HCT116 (cell line): ENCODE measurements at regions not wholly inside any gene's neighbourhood (a gene's known extent, or its start where the extent isn't known, plus 50 kb on each side); places are given as distances from the start of the nearest gene placed in this dataset.
"Not testable (repeated sequence)": the region's sequence is repeated elsewhere in the genome, so short reads cannot be mapped to it uniquely, and the experiment has no call there.

ENCODE experiments used
- ATAC-seq: fragments of 200-7000 bp; cut with Tn5 transposase; 2 replicates; pipeline ENCODE4 v1.9.1; 2020; ENCODE audit warnings: mild to moderate bottlenecking, moderate library complexity
- BruUV-seq: library from RNA; stranded (reverse); fragments of 400-500 nt; replicated peaks from 2 replicates; lab custom pipeline; 2021; lab: Mats Ljungman, UMichigan
- CTCF ChIA-PET: fragments of 300-600 bp; sonication (Branson Sonifier 250); formaldehyde crosslinking; loops from one replicate; lab custom pipeline; 2021; ENCODE audit warnings: antibody characterized with exemption; lab: Charles Lee
- POLR2A ChIA-PET: fragments of 300-600, 350-600 bp; sonication (Branson Sonifier 250); formaldehyde crosslinking; loops from one replicate; lab custom pipeline; 2021; ENCODE audit warnings: antibody characterized with exemption; lab: Charles Lee
- RAD21 ChIA-PET, 2 experiments: fragments of 300-600 bp; sonication (Branson Sonifier 250); formaldehyde crosslinking; loops; one replicate each; lab custom pipeline; 2023; ENCODE audit warnings: low total read pairs in 2 of 2; ENCODE audit not compliant: uncharacterized antibody in 2 of 2, unreplicated experiment in 2 of 2, low non-redundant PET in 1 of 2; lab: Charles Lee
- DNase-seq: peaks from one replicate; pipeline ENCODE4 v3.0.0-alpha.2; 2010; ENCODE audit warnings: low read depth, low spot score
- H2AFZ ChIP-seq: fragments of 200-600 bp; shearing (Covaris generic), sonication (generic); 2 replicates; pipeline ENCODE4 v1.6.1; 2017; ENCODE audit warnings: low read depth, mixed run types, mixed read lengths, antibody characterized with exemption, low read length; ENCODE audit not compliant: poor library complexity, severe bottlenecking
- H3K27ac ChIP-seq: 2 replicates; pipeline ENCODE4 v1.5.1; 2012; ENCODE audit warnings: low read depth, low read length
- H3K27me3 ChIP-seq: fragments of 200-600 bp; sonication (generic); 2 replicates; pipeline ENCODE4 v1.6.1; 2016; ENCODE audit warnings: mixed run types, low read length, mixed read lengths; ENCODE audit not compliant: insufficient read depth
- H3K36me3 ChIP-seq, 2 experiments: fragments of 200-500 bp in 1 of 2; fragments of 200-600 bp in 1 of 2; sonication (Bioruptor generic) in 1 of 2; sonication (generic) in 1 of 2; 2 replicates each; pipeline versions ENCODE4 v1.5.1 to v1.6.1; 2014 to 2016; ENCODE audit warnings: low read length in 2 of 2, inconsistent platforms in 1 of 2, mixed read lengths in 1 of 2, mixed run types in 1 of 2; ENCODE audit not compliant: insufficient read depth in 2 of 2, control insufficient read depth in 1 of 2
- H3K4me1 ChIP-seq, 2 experiments: fragments of 200-600 bp in 1 of 2; sonication (generic) in 1 of 2; 2 replicates each; pipeline versions ENCODE4 v1.5.1 to v1.6.1; 2012 to 2017; ENCODE audit warnings: low read length in 2 of 2, inconsistent platforms in 1 of 2, mild to moderate bottlenecking in 1 of 2, mixed read lengths in 1 of 2, mixed run types in 1 of 2, moderate library complexity in 1 of 2; ENCODE audit not compliant: insufficient read depth in 2 of 2, control insufficient read depth in 1 of 2
- H3K4me2 ChIP-seq: fragments of 200-600 bp; sonication (generic); 2 replicates; pipeline ENCODE4 v1.6.1; 2017; ENCODE audit warnings: mixed run types, low read length, mixed read lengths
- H3K4me3 ChIP-seq, 2 experiments: fragments of 200-600 bp in 1 of 2; sonication (generic) in 1 of 2; replicated peaks in 1 of 2; 2 replicates each; pipeline ENCODE4 v1.5.1; 2011 to 2016; ENCODE audit warnings: low read length in 2 of 2, control low read depth in 1 of 2, low read depth in 1 of 2, mild to moderate bottlenecking in 1 of 2, mixed read lengths in 1 of 2, mixed run types in 1 of 2
- H3K79me2 ChIP-seq: fragments of 200-600 bp; sonication (generic); 2 replicates; pipeline ENCODE4 v1.6.1; 2017; ENCODE audit warnings: mild to moderate bottlenecking, mixed run types, low read length, moderate library complexity, mixed read lengths; ENCODE audit not compliant: insufficient read depth
- H3K9ac ChIP-seq: fragments of 200-600 bp; sonication (generic); 2 replicates; pipeline ENCODE4 v1.6.1; 2016; ENCODE audit warnings: low read length, mixed read lengths
- H3K9me2 ChIP-seq: fragments of 200-600 bp; sonication (generic), shearing (Covaris generic); 2 replicates; pipeline ENCODE4 v1.6.1; 2017; ENCODE audit warnings: mixed run types, mild to moderate bottlenecking, moderate library complexity; ENCODE audit not compliant: insufficient read depth
- H3K9me3 ChIP-seq, 2 experiments: fragments of 200-500 bp in 1 of 2; fragments of 200-600 bp in 1 of 2; sonication (Bioruptor generic) in 1 of 2; sonication (generic) in 1 of 2; 2 replicates each; pipeline ENCODE4 v1.6.1; 2014 to 2017; ENCODE audit warnings: low read length in 2 of 2, mixed read lengths in 2 of 2, inconsistent platforms in 1 of 2, low read depth in 1 of 2, mild to moderate bottlenecking in 1 of 2, mixed run types in 1 of 2, moderate library complexity in 1 of 2; ENCODE audit not compliant: control insufficient read depth in 1 of 2, insufficient read depth in 1 of 2
- H4K20me1 ChIP-seq: fragments of 200-600 bp; sonication (generic), shearing (Covaris generic); 2 replicates; pipeline ENCODE4 v1.6.1; 2017; ENCODE audit warnings: mixed run types, mild to moderate bottlenecking, moderate library complexity; ENCODE audit not compliant: insufficient read depth
- ATF3 ChIP-seq: IDR thresholded peaks from 2 replicates; pipeline ENCODE4 v1.6.1; 2012
- CBX3 ChIP-seq: IDR thresholded peaks from 2 replicates; pipeline ENCODE4 v1.6.1; 2012; ENCODE audit warnings: low read depth
- CEBPB ChIP-seq: IDR thresholded peaks from 2 replicates; pipeline ENCODE4 v1.6.1; 2012; ENCODE audit warnings: low read depth
- JUND ChIP-seq: IDR thresholded peaks from 2 replicates; pipeline ENCODE4 v1.6.1; 2012
- MAX ChIP-seq: IDR thresholded peaks from 2 replicates; pipeline ENCODE4 v1.6.1; 2012
- RAD21 ChIP-seq: IDR thresholded peaks from 2 replicates; pipeline ENCODE4 v1.6.1; 2012; ENCODE audit warnings: low read depth, mild to moderate bottlenecking
- SP1 ChIP-seq: IDR thresholded peaks from 2 replicates; pipeline ENCODE4 v1.6.1; 2012; ENCODE audit warnings: low read depth
- YY1 ChIP-seq: IDR thresholded peaks from 2 replicates; pipeline ENCODE4 v1.6.1; 2011; ENCODE audit warnings: low read length, low read depth, moderate library complexity, mild to moderate bottlenecking; ENCODE audit not compliant: insufficient replicate concordance; ENCODE audit errors: extremely low read depth
- ZFX ChIP-seq: fragments of 450-650 bp; IDR thresholded peaks from 2 replicates; pipeline ENCODE4 v1.6.1; 2017
- intact Hi-C: fragments of 100-400 bp; cut with micrococcal nuclease; formaldehyde crosslinking; loops from 2 replicates; pipeline ENCODE4 v1.10.0; 2022
- TF ChIP-seq, protein P1 (sequence below): IDR thresholded peaks from 2 replicates; pipeline ENCODE4 v1.6.1; 2011; ENCODE audit warnings: mild to moderate bottlenecking, low read length, moderate library complexity; ENCODE audit not compliant: insufficient replicate concordance; ENCODE audit errors: extremely low read depth

GRCh38 chr21:13827201-13827600 lies 217.6 kb downstream of the POTED start:
- H3K27me3 ChIP-seq, result no peaks in the 10 kb centered on the region
- H3K79me2 ChIP-seq, result no peaks in the 10 kb centered on the region
- ATAC-seq (no peak), DNase-seq (no peak)
- no TSS peak for BruUV-seq
- no peaks in the 10 kb centered on the region for H3K9me2 ChIP-seq
- no peak overlapping the region for H3K27ac ChIP-seq
- intact Hi-C loops, result no loop called here
- no peaks in the 10 kb centered on the region for H4K20me1 ChIP-seq
- no peak overlapping the region for H3K4me2 ChIP-seq
- H3K4me1 ChIP-seq, result no peaks in the 10 kb centered on the region
- ChIA-PET RAD21 (no interaction called here), POLR2A (no interaction called here), CTCF (no interaction called here)
- TF ChIP-seq, protein P1, sequence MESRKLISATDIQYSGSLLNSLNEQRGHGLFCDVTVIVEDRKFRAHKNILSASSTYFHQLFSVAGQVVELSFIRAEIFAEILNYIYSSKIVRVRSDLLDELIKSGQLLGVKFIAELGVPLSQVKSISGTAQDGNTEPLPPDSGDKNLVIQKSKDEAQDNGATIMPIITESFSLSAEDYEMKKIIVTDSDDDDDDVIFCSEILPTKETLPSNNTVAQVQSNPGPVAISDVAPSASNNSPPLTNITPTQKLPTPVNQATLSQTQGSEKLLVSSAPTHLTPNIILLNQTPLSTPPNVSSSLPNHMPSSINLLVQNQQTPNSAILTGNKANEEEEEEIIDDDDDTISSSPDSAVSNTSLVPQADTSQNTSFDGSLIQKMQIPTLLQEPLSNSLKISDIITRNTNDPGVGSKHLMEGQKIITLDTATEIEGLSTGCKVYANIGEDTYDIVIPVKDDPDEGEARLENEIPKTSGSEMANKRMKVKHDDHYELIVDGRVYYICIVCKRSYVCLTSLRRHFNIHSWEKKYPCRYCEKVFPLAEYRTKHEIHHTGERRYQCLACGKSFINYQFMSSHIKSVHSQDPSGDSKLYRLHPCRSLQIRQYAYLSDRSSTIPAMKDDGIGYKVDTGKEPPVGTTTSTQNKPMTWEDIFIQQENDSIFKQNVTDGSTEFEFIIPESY, result no peak
- TF ChIP-seq ATF3 (no peak), MAX (no peak), YY1 (no peak), CEBPB (no peak), JUND (no peak), CBX3 (no peak), RAD21 (no peak), SP1 (no peak), ZFX (no peak)
- H3K9ac ChIP-seq, result no peak overlapping the region
- H3K36me3 ChIP-seq, result no peaks in the 10 kb centered on the region
- no peak overlapping the region for H3K4me3 ChIP-seq
- H2AFZ ChIP-seq, result no peak overlapping the region
- peaks cover 0 to 4% of the 10 kb centered on the region in 2 experiments; a peak in 1 of 4 replicates for H3K9me3 ChIP-seq

- H3K27me3 ChIP-seq, H4K20me1 ChIP-seq, H3K27ac ChIP-seq, H3K9me3 ChIP-seq, H3K79me2 ChIP-seq, POLR2A ChIA-PET, DNase-seq, ATAC-seq, H3K4me2 ChIP-seq, BruUV-seq, CTCF ChIA-PET, H3K4me3 ChIP-seq, RAD21 ChIA-PET, H3K36me3 ChIP-seq, H3K9me2 ChIP-seq, H3K9ac ChIP-seq, H2AFZ ChIP-seq, intact Hi-C loops, H3K4me1 ChIP-seq: not testable (repeated sequence)
These were observed 216.9 kb downstream of the POTED start for GRCh38 chr21:13826511-13826910.

- RAD21 ChIA-PET, H3K27ac ChIP-seq, H3K36me3 ChIP-seq, H3K4me1 ChIP-seq, H3K9me2 ChIP-seq, BruUV-seq, DNase-seq, CTCF ChIA-PET, H3K9me3 ChIP-seq, intact Hi-C loops, H3K27me3 ChIP-seq, POLR2A ChIA-PET, ATAC-seq, H3K9ac ChIP-seq, H3K79me2 ChIP-seq, H3K4me3 ChIP-seq, H3K4me2 ChIP-seq, H4K20me1 ChIP-seq, H2AFZ ChIP-seq: not testable (repeated sequence)
These were observed 215.7 kb downstream of the POTED start for GRCh38 chr21:13825218-13825778.
